NCI-H2227 (cell line): ENCODE measurements at regions not wholly inside any gene's neighbourhood (a gene's known extent, or its start where the extent isn't known, plus 50 kb on each side); places are given as distances from the start of the nearest gene placed in this dataset.

Experiments used
- DNase-seq: peaks from one replicate; lab custom pipeline; 2025; ENCODE audit not compliant: unreplicated experiment; lab: John Stamatoyannopoulos, UW

GRCh38 chr22:22099194-22099486 lies 116.6 kb upstream of the TOP3B start:
- DNase-seq = no peak

GRCh38 chr22:22098457-22099193 lies 116.0 kb upstream of the TOP3B start:
- no peak for DNase-seq

- DNase-seq = no peak
These were observed 115.2 kb upstream of the TOP3B start for GRCh38 chr22:22097727-22098228.

GRCh38 chr22:22094921-22095320 lies 112.3 kb upstream of the TOP3B start:
- no peak for DNase-seq

- DNase-seq = no peak
These were observed 111.9 kb upstream of the TOP3B start for GRCh38 chr22:22094514-22094913.

- no peak for DNase-seq
These were observed 111.2 kb upstream of the TOP3B start for GRCh38 chr22:22093743-22094142.

- DNase-seq = no peak
These were observed 110.4 kb upstream of the TOP3B start for GRCh38 chr22:22092974-22093373.

- DNase-seq = no peak
These were observed 109.5 kb upstream of the TOP3B start for GRCh38 chr22:22092101-22092500.

- no peak for DNase-seq
These were observed 108.9 kb upstream of the TOP3B start for GRCh38 chr22:22091400-22091878.

GRCh38 chr22:22090650-22091399 lies 108.2 kb upstream of the TOP3B start:
- no peak for DNase-seq

GRCh38 chr22:22089459-22090308 lies 107.1 kb upstream of the TOP3B start:
- no peak for DNase-seq

- DNase-seq = no peak
These were observed 106.3 kb upstream of the TOP3B start for GRCh38 chr22:22088658-22089458.

- DNase-seq = no peak
These were observed 105.5 kb upstream of the TOP3B start for GRCh38 chr22:22087854-22088657.

GRCh38 chr22:22086501-22087158 lies 104.0 kb upstream of the TOP3B start:
- no peak for DNase-seq

- no peak for DNase-seq
These were observed 103.3 kb upstream of the TOP3B start for GRCh38 chr22:22085702-22086500.

GRCh38 chr22:22084089-22084711 lies 101.6 kb upstream of the TOP3B start:
- DNase-seq = no peak

- DNase-seq = no peak
These were observed 100.4 kb upstream of the TOP3B start for GRCh38 chr22:22082960-22083359.

- DNase-seq = no peak
These were observed 99.7 kb upstream of the TOP3B start for GRCh38 chr22:22082229-22082835.
